ENCODE measurements at regions not wholly inside any gene's neighbourhood (a gene's known extent, or its start where the extent isn't known, plus 50 kb on each side); places are given as distances from the start of the nearest gene placed in this dataset.

- DNase-seq (ENCODE audit: low spot score): no peak
Observed at GRCh38 chr12:93134175-93134890, 205.2 kb upstream of the EEA1 start.

GRCh38 chr12:93134893-93135285 is 205.8 kb upstream of the EEA1 start:
- no peak for DNase-seq (ENCODE audit: low spot score)

- no peak for DNase-seq (ENCODE audit: low spot score)
Observed at GRCh38 chr12:93135286-93136239, 206.5 kb upstream of the EEA1 start.

GRCh38 chr12:93136253-93137055 is 207.4 kb upstream of the EEA1 start:
- DNase-seq (ENCODE audit: low spot score): no peak

GRCh38 chr12:93137656-93138612 is 208.8 kb upstream of the EEA1 start:
- DNase-seq (ENCODE audit: low spot score): no peak

- DNase-seq (ENCODE audit: low spot score): no peak
Observed at GRCh38 chr12:93139028-93139665, 210.1 kb upstream of the EEA1 start.

GRCh38 chr12:93140325-93140724 is 211.2 kb upstream of the EEA1 start:
- DNase-seq (ENCODE audit: low spot score): no peak

GRCh38 chr12:93140801-93141200 is 211.7 kb upstream of the EEA1 start:
- DNase-seq (ENCODE audit: low spot score): no peak

GRCh38 chr12:93142881-93143280 is 213.8 kb upstream of the EEA1 start:
- no peak for DNase-seq (ENCODE audit: low spot score)

GRCh38 chr12:93144109-93144508 is 215.0 kb upstream of the EEA1 start:
- DNase-seq (ENCODE audit: low spot score): no peak

GRCh38 chr12:93145086-93145485 is 216.0 kb upstream of the EEA1 start:
- DNase-seq (ENCODE audit: low spot score): no peak

GRCh38 chr12:93146263-93146939 is 217.3 kb upstream of the EEA1 start:
- DNase-seq (ENCODE audit: low spot score): no peak

GRCh38 chr12:93146970-93147369 is 217.9 kb upstream of the EEA1 start:
- DNase-seq (ENCODE audit: low spot score): no peak

GRCh38 chr12:93148412-93148811 is 219.3 kb upstream of the EEA1 start:
- DNase-seq (ENCODE audit: low spot score): no peak

- no peak for DNase-seq (ENCODE audit: low spot score)
Observed at GRCh38 chr12:93149229-93149628, 220.1 kb upstream of the EEA1 start.

- DNase-seq (ENCODE audit: low spot score): no peak
Observed at GRCh38 chr12:93151079-93151762, 222.1 kb upstream of the EEA1 start.

GRCh38 chr12:93152617-93153016 is 223.5 kb upstream of the EEA1 start:
- DNase-seq (ENCODE audit: low spot score): no peak

- no peak for DNase-seq (ENCODE audit: low spot score)
Observed at GRCh38 chr12:93153321-93153720, 224.2 kb upstream of the EEA1 start.

GRCh38 chr12:93154096-93154728 is 223.5 kb upstream of the NUDT4 start:
- no peak for DNase-seq (ENCODE audit: low spot score)

Data from hematopoietic multipotent progenitor cell treated with erythropoietin and hydrocortisone succinate and interleukin-3 and kit ligand, for 17 days (in vitro differentiated cells).